ENCODE measurements at regions not wholly inside any gene's neighbourhood (a gene's known extent, or its start where the extent isn't known, plus 50 kb on each side); places are given as distances from the start of the nearest gene placed in this dataset.
A peak's percentile ranks its signal among the peaks of the same experiment; 100 is the strongest.
"Not testable (repeated sequence)": the region's sequence is repeated elsewhere in the genome, so short reads cannot be mapped to it uniquely, and the experiment has no call there.

- intact Hi-C loops (cut with micrococcal nuclease); H3K27me3 Mint-ChIP-seq (ENCODE audit: insufficient read depth, unreplicated experiment); H3K27ac Mint-ChIP-seq (ENCODE audit: low read depth, unreplicated experiment); CTCF ChIA-PET; DNase-seq (ENCODE audit: unreplicated experiment); BruUV-seq (replicated peaks); H3K36me3 Mint-ChIP-seq (ENCODE audit: insufficient read depth, unreplicated experiment); H3K9me3 Mint-ChIP-seq (ENCODE audit: unreplicated experiment); H3K4me1 Mint-ChIP-seq (ENCODE audit: insufficient read depth, unreplicated experiment); H3K4me3 Mint-ChIP-seq (ENCODE audit: unreplicated experiment); POLR2A ChIA-PET: not testable (repeated sequence)
These were observed 962.3 kb upstream of the ADAMTS5 start for GRCh38 chr21:27929179-27929578.

- H3K27ac Mint-ChIP-seq (ENCODE audit: low read depth, unreplicated experiment); CTCF ChIA-PET; BruUV-seq (replicated peaks); H3K27me3 Mint-ChIP-seq (ENCODE audit: insufficient read depth, unreplicated experiment); H3K36me3 Mint-ChIP-seq (ENCODE audit: insufficient read depth, unreplicated experiment); POLR2A ChIA-PET; intact Hi-C loops (cut with micrococcal nuclease); H3K4me3 Mint-ChIP-seq (ENCODE audit: unreplicated experiment); H3K9me3 Mint-ChIP-seq (ENCODE audit: unreplicated experiment); H3K4me1 Mint-ChIP-seq (ENCODE audit: insufficient read depth, unreplicated experiment): not testable (repeated sequence)
- peak; percentile 66 for DNase-seq (ENCODE audit: unreplicated experiment)
These were observed 961.7 kb upstream of the ADAMTS5 start for GRCh38 chr21:27928534-27929115.

- POLR2A ChIA-PET; intact Hi-C loops (cut with micrococcal nuclease); DNase-seq (ENCODE audit: unreplicated experiment); H3K36me3 Mint-ChIP-seq (ENCODE audit: insufficient read depth, unreplicated experiment); CTCF ChIA-PET; BruUV-seq (replicated peaks); H3K27me3 Mint-ChIP-seq (ENCODE audit: insufficient read depth, unreplicated experiment); H3K27ac Mint-ChIP-seq (ENCODE audit: low read depth, unreplicated experiment); H3K4me1 Mint-ChIP-seq (ENCODE audit: insufficient read depth, unreplicated experiment); H3K9me3 Mint-ChIP-seq (ENCODE audit: unreplicated experiment); H3K4me3 Mint-ChIP-seq (ENCODE audit: unreplicated experiment): not testable (repeated sequence)
These were observed 954.5 kb upstream of the ADAMTS5 start for GRCh38 chr21:27921421-27921820.

GRCh38 chr21:27917966-27918365 is 951.1 kb upstream of the ADAMTS5 start:
- H3K36me3 Mint-ChIP-seq (ENCODE audit: insufficient read depth, unreplicated experiment); H3K27ac Mint-ChIP-seq (ENCODE audit: low read depth, unreplicated experiment); H3K4me1 Mint-ChIP-seq (ENCODE audit: insufficient read depth, unreplicated experiment); H3K4me3 Mint-ChIP-seq (ENCODE audit: unreplicated experiment); POLR2A ChIA-PET; H3K9me3 Mint-ChIP-seq (ENCODE audit: unreplicated experiment); intact Hi-C loops (cut with micrococcal nuclease); DNase-seq (ENCODE audit: unreplicated experiment); BruUV-seq (replicated peaks); H3K27me3 Mint-ChIP-seq (ENCODE audit: insufficient read depth, unreplicated experiment): not testable (repeated sequence)
- CTCF ChIA-PET, result interaction anchor here (0.7 kb wide), 1 partner anchor 129 kb away, joined by 4 read pairs; no protein-coding TSS in a partner anchor

GRCh38 chr21:27916326-27916725 is 949.4 kb upstream of the ADAMTS5 start:
- CTCF ChIA-PET; H3K4me1 Mint-ChIP-seq (ENCODE audit: insufficient read depth, unreplicated experiment); H3K27me3 Mint-ChIP-seq (ENCODE audit: insufficient read depth, unreplicated experiment); H3K36me3 Mint-ChIP-seq (ENCODE audit: insufficient read depth, unreplicated experiment); POLR2A ChIA-PET; BruUV-seq (replicated peaks); DNase-seq (ENCODE audit: unreplicated experiment); H3K27ac Mint-ChIP-seq (ENCODE audit: low read depth, unreplicated experiment); H3K4me3 Mint-ChIP-seq (ENCODE audit: unreplicated experiment); intact Hi-C loops (cut with micrococcal nuclease); H3K9me3 Mint-ChIP-seq (ENCODE audit: unreplicated experiment): not testable (repeated sequence)

GRCh38 chr21:27912133-27912532 is 945.2 kb upstream of the ADAMTS5 start:
- H3K9me3 Mint-ChIP-seq (ENCODE audit: unreplicated experiment); H3K27ac Mint-ChIP-seq (ENCODE audit: low read depth, unreplicated experiment); intact Hi-C loops (cut with micrococcal nuclease); H3K27me3 Mint-ChIP-seq (ENCODE audit: insufficient read depth, unreplicated experiment); H3K36me3 Mint-ChIP-seq (ENCODE audit: insufficient read depth, unreplicated experiment); CTCF ChIA-PET; H3K4me1 Mint-ChIP-seq (ENCODE audit: insufficient read depth, unreplicated experiment); DNase-seq (ENCODE audit: unreplicated experiment); H3K4me3 Mint-ChIP-seq (ENCODE audit: unreplicated experiment); BruUV-seq (replicated peaks); POLR2A ChIA-PET: not testable (repeated sequence)

- H3K4me1 Mint-ChIP-seq (ENCODE audit: insufficient read depth, unreplicated experiment); H3K9me3 Mint-ChIP-seq (ENCODE audit: unreplicated experiment); H3K27ac Mint-ChIP-seq (ENCODE audit: low read depth, unreplicated experiment); CTCF ChIA-PET; DNase-seq (ENCODE audit: unreplicated experiment); intact Hi-C loops (cut with micrococcal nuclease); H3K4me3 Mint-ChIP-seq (ENCODE audit: unreplicated experiment); POLR2A ChIA-PET; H3K27me3 Mint-ChIP-seq (ENCODE audit: insufficient read depth, unreplicated experiment); BruUV-seq (replicated peaks); H3K36me3 Mint-ChIP-seq (ENCODE audit: insufficient read depth, unreplicated experiment): not testable (repeated sequence)
These were observed 942.6 kb upstream of the ADAMTS5 start for GRCh38 chr21:27909487-27909886.

- H3K27ac Mint-ChIP-seq (ENCODE audit: low read depth, unreplicated experiment); H3K27me3 Mint-ChIP-seq (ENCODE audit: insufficient read depth, unreplicated experiment); intact Hi-C loops (cut with micrococcal nuclease); CTCF ChIA-PET; BruUV-seq (replicated peaks); H3K4me1 Mint-ChIP-seq (ENCODE audit: insufficient read depth, unreplicated experiment); H3K4me3 Mint-ChIP-seq (ENCODE audit: unreplicated experiment); H3K9me3 Mint-ChIP-seq (ENCODE audit: unreplicated experiment); DNase-seq (ENCODE audit: unreplicated experiment); H3K36me3 Mint-ChIP-seq (ENCODE audit: insufficient read depth, unreplicated experiment); POLR2A ChIA-PET: not testable (repeated sequence)
These were observed 941.9 kb upstream of the ADAMTS5 start for GRCh38 chr21:27908816-27909215.

GRCh38 chr21:27902904-27903303 is 936.0 kb upstream of the ADAMTS5 start:
- CTCF ChIA-PET; H3K27me3 Mint-ChIP-seq (ENCODE audit: insufficient read depth, unreplicated experiment); intact Hi-C loops (cut with micrococcal nuclease); H3K4me3 Mint-ChIP-seq (ENCODE audit: unreplicated experiment); H3K4me1 Mint-ChIP-seq (ENCODE audit: insufficient read depth, unreplicated experiment); H3K36me3 Mint-ChIP-seq (ENCODE audit: insufficient read depth, unreplicated experiment); BruUV-seq (replicated peaks); H3K27ac Mint-ChIP-seq (ENCODE audit: low read depth, unreplicated experiment); H3K9me3 Mint-ChIP-seq (ENCODE audit: unreplicated experiment); DNase-seq (ENCODE audit: unreplicated experiment); POLR2A ChIA-PET: not testable (repeated sequence)

- DNase-seq (ENCODE audit: unreplicated experiment); H3K36me3 Mint-ChIP-seq (ENCODE audit: insufficient read depth, unreplicated experiment); H3K9me3 Mint-ChIP-seq (ENCODE audit: unreplicated experiment); H3K4me1 Mint-ChIP-seq (ENCODE audit: insufficient read depth, unreplicated experiment); CTCF ChIA-PET; H3K27ac Mint-ChIP-seq (ENCODE audit: low read depth, unreplicated experiment); BruUV-seq (replicated peaks); H3K4me3 Mint-ChIP-seq (ENCODE audit: unreplicated experiment); intact Hi-C loops (cut with micrococcal nuclease); POLR2A ChIA-PET; H3K27me3 Mint-ChIP-seq (ENCODE audit: insufficient read depth, unreplicated experiment): not testable (repeated sequence)
These were observed 926.7 kb upstream of the ADAMTS5 start for GRCh38 chr21:27893619-27894018.

Data from MCF 10A (cell line).